Liver (tissue), 7 donors: ENCODE measurements at regions not wholly inside any gene's neighbourhood (a gene's known extent, or its start where the extent isn't known, plus 50 kb on each side); places are given as distances from the start of the nearest gene placed in this dataset.

Experiments used
- DNase-seq: peaks from one replicate; pipeline ENCODE4 v3.0.0-alpha.2; 2017; ENCODE audit warnings: low spot score
- H3K27ac ChIP-seq, 2 donors: one replicate each; pipeline ENCODE4 v1.7.0; 2013; ENCODE audit warnings: inconsistent platforms in 2 of 2, low read length in 2 of 2, control low read depth in 1 of 2, low read depth in 1 of 2, mild to moderate bottlenecking in 1 of 2
- H3K27me3 ChIP-seq, 4 donors: one replicate each; pipeline versions ENCODE4 v1.6.1 to v1.7.0; 2013; ENCODE audit warnings: low read length in 3 of 4, inconsistent platforms in 1 of 4, mild to moderate bottlenecking in 1 of 4, moderate library complexity in 1 of 4; ENCODE audit not compliant: control insufficient read depth in 4 of 4, insufficient read depth in 4 of 4
- H3K36me3 ChIP-seq, 4 donors: one replicate each; pipeline versions ENCODE4 v1.6.1 to v1.7.0; 2013; ENCODE audit warnings: low read length in 3 of 4, mild to moderate bottlenecking in 3 of 4, low read depth in 1 of 4, moderate library complexity in 1 of 4; ENCODE audit not compliant: control insufficient read depth in 4 of 4, insufficient read depth in 3 of 4
- H3K4me1 ChIP-seq, 4 donors: one replicate each; pipeline versions ENCODE4 v1.6.1 to v1.7.0; 2013; ENCODE audit warnings: low read length in 3 of 4, mild to moderate bottlenecking in 3 of 4, moderate library complexity in 1 of 4; ENCODE audit not compliant: control insufficient read depth in 4 of 4, insufficient read depth in 4 of 4
- H3K4me3 ChIP-seq, 3 donors: one replicate each; pipeline versions ENCODE4 v1.6.1 to v1.7.0; 2013; ENCODE audit warnings: low read length in 3 of 3, control low read depth in 1 of 3, low read depth in 1 of 3, mild to moderate bottlenecking in 1 of 3
- H3K9ac ChIP-seq, 2 donors: one replicate each; pipeline ENCODE4 v1.7.0; 2013; ENCODE audit warnings: low read length in 2 of 2, mild to moderate bottlenecking in 2 of 2, moderate library complexity in 2 of 2, control low read depth in 1 of 2, low read depth in 1 of 2
- H3K9me3 ChIP-seq, 4 donors: one replicate each; pipeline versions ENCODE4 v1.6.1 to v1.7.0; 2013; ENCODE audit warnings: low read length in 3 of 4; ENCODE audit not compliant: control insufficient read depth in 4 of 4
- ATF3 ChIP-seq: IDR thresholded peaks from 2 replicates; pipeline ENCODE4 v1.6.1; 2016; ENCODE audit warnings: antibody characterized with exemption
- FOXA1 ChIP-seq: IDR thresholded peaks from 2 replicates; pipeline ENCODE4 v1.6.1; 2016; ENCODE audit warnings: antibody characterized with exemption
- GABPA ChIP-seq, 2 donors: IDR thresholded peaks in 1 of 2; conservative IDR thresholded peaks in 1 of 2; 2 replicates each; pipeline ENCODE4 v1.6.1; 2016; ENCODE audit warnings: antibody characterized with exemption in 2 of 2, mild to moderate bottlenecking in 1 of 2, moderate library complexity in 1 of 2
- HNF4A ChIP-seq, 2 donors: conservative IDR thresholded peaks; 2 replicates each; pipeline ENCODE4 v1.6.1; 2016; ENCODE audit warnings: antibody characterized with exemption in 2 of 2, mild to moderate bottlenecking in 2 of 2
- HNF4G ChIP-seq: IDR thresholded peaks from 2 replicates; pipeline ENCODE4 v1.6.1; 2016; ENCODE audit warnings: antibody characterized with exemption
- JUND ChIP-seq, 2 donors: IDR thresholded peaks; 2 replicates each; pipeline ENCODE4 v1.6.1; 2016; ENCODE audit warnings: antibody characterized with exemption in 2 of 2
- MAX ChIP-seq: IDR thresholded peaks from 2 replicates; pipeline ENCODE4 v1.6.1; 2016; ENCODE audit warnings: antibody characterized with exemption
- RAD21 ChIP-seq, 2 donors: IDR thresholded peaks; 2 replicates each; pipeline ENCODE4 v1.6.1; 2016; ENCODE audit warnings: antibody characterized with exemption in 2 of 2, mild to moderate bottlenecking in 2 of 2
- REST ChIP-seq: IDR thresholded peaks from 2 replicates; pipeline ENCODE4 v1.6.1; 2016; ENCODE audit warnings: antibody characterized with exemption, mild to moderate bottlenecking
- RXRA ChIP-seq, 2 donors: IDR thresholded peaks; 2 replicates each; pipeline ENCODE4 v1.6.1; 2017 to 2018; ENCODE audit warnings: antibody characterized with exemption in 2 of 2, mild to moderate bottlenecking in 1 of 2
- TAF1 ChIP-seq: conservative IDR thresholded peaks from 2 replicates; pipeline ENCODE4 v1.6.1; 2016; ENCODE audit warnings: antibody characterized with exemption, mild to moderate bottlenecking
- YY1 ChIP-seq: IDR thresholded peaks from 2 replicates; pipeline ENCODE4 v1.6.1; 2016; ENCODE audit warnings: antibody characterized with exemption, mild to moderate bottlenecking
- ZBTB33 ChIP-seq: IDR thresholded peaks from 2 replicates; pipeline ENCODE4 v1.6.1; 2016; ENCODE audit warnings: antibody characterized with exemption
- WGBS: extraction: QIAGEN DNeasy Blood & Tissue Kit; methylation state at CpG from one replicate; pipeline ENCODE4 v1.1.7; 2013; 5-methylcytosine and 5-hydroxymethylcytosine counted together
- donor health status: healthy.
- donor health status: healthy.
- donor health status: healthy.
- donor health status: healthy.

- Histone ChIP-seq H3K4me3 (no peak overlapping the region), H3K27ac (no peak overlapping the region), H3K4me1 (peaks cover 2 to 16% (median 10%) of the 10 kb centered on the region in 4 donors), H3K9ac (no peak overlapping the region), H3K36me3 (no peaks in the 10 kb centered on the region), H3K9me3 (no peaks in the 10 kb centered on the region), H3K27me3 (no peaks in the 10 kb centered on the region)
- 57% methylated on average over 8 of the region's 8 CpGs for WGBS
- no peak for DNase-seq
- TF ChIP-seq JUND (IDR thresholded peaks at IDR 0.05) (no peak), TAF1 (no peak), RXRA (IDR thresholded peaks at IDR 0.05) (no peak)
These were observed 134.5 kb downstream of the MEX3B start for GRCh38 chr15:81911022-81911971.

- H3K4me3 ChIP-seq = no peak overlapping the region
- H3K36me3 ChIP-seq = no peaks in the 10 kb centered on the region
- no peaks in the 10 kb centered on the region for H3K9me3 ChIP-seq
- WGBS = 84% methylated on average over 7 of the region's 7 CpGs
- no peaks in the 10 kb centered on the region for H3K27me3 ChIP-seq
- H3K9ac ChIP-seq = no peak overlapping the region
- no peak overlapping the region for H3K27ac ChIP-seq
- TF ChIP-seq YY1 (no peak), HNF4A (conservative IDR thresholded peaks at IDR 0.05) (no peak), RAD21 (IDR thresholded peaks at IDR 0.05) (no peak), FOXA1 (no peak), REST (no peak)
- DNase-seq = no peak
- peaks cover 2 to 15% (median 10%) of the 10 kb centered on the region in 4 donors for H3K4me1 ChIP-seq
These were observed 135.3 kb downstream of the MEX3B start for GRCh38 chr15:81910355-81911021.

- H3K4me1 ChIP-seq = peaks cover 0 to 5% (median 3%) of the 10 kb centered on the region in 4 donors
- no peak for DNase-seq
- H3K9me3 ChIP-seq = no peaks in the 10 kb centered on the region
- no peaks in the 10 kb centered on the region for H3K36me3 ChIP-seq
- H3K9ac ChIP-seq = no peak overlapping the region
- 84% methylated on average over 2 of the region's 2 CpGs for WGBS
- H3K27ac ChIP-seq = no peak overlapping the region
- H3K27me3 ChIP-seq = no peaks in the 10 kb centered on the region
- H3K4me3 ChIP-seq = no peak overlapping the region
- no peak for TF ChIP-seq ATF3
- no peak for TF ChIP-seq JUND (IDR thresholded peaks at IDR 0.05)
- no peak for TF ChIP-seq TAF1
- TF ChIP-seq RAD21 (IDR thresholded peaks at IDR 0.05) = no peak
- no peak for TF ChIP-seq REST
- TF ChIP-seq GABPA (IDR thresholded peaks at IDR 0.05 in 1 of 2, conservative IDR thresholded peaks at IDR 0.05 in 1 of 2) = no peak
- TF ChIP-seq HNF4A (conservative IDR thresholded peaks at IDR 0.05) = no peak
- TF ChIP-seq FOXA1 = no peak
- no peak for TF ChIP-seq HNF4G
- TF ChIP-seq MAX = no peak
- TF ChIP-seq YY1 = no peak
- TF ChIP-seq ZBTB33 = no peak
These were observed 136.8 kb downstream of the MEX3B start for GRCh38 chr15:81909011-81909358.
